Left renal cortex interstitium (tissue), 4 donors: ENCODE measurements at regions not wholly inside any gene's neighbourhood (a gene's known extent, or its start where the extent isn't known, plus 50 kb on each side); places are given as distances from the start of the nearest gene placed in this dataset.
A peak's percentile ranks its signal among the peaks of the same experiment; 100 is the strongest.
"Not testable (repeated sequence)": the region's sequence is repeated elsewhere in the genome, so short reads cannot be mapped to it uniquely, and the experiment has no call there.

Source experiments
- DNase-seq, 4 donors: peaks; one replicate each; pipeline ENCODE4 v3.0.0-alpha.2; 2013; ENCODE audit warnings: low read depth in 4 of 4, low spot score in 2 of 4, missing footprints in 1 of 4

GRCh38 chrX:110965409-110966090, 130.4 kb upstream of the PAK3 start:
- no peak for DNase-seq

DNA sequence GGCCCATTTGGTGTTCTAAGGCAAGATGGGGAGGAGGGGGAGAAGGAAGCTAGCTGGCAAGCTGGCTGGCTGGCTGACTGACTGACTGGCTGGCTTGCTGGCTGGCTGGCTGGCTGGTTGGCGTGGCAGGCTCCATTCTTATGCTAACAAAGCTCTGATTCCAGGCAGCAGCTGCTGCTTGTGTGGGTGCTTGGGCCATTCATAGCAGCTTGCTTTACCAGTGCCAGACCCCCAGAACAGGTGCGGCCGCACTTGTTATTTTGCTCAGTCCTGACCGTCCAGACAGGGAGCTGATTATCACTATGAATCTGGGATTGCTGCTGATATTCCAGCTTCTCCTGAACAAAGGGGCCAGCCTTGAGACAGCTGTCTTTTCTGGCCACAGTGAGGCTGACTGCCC, 131.2 kb upstream of the PAK3 start:
- DNase-seq = no peak

DNA sequence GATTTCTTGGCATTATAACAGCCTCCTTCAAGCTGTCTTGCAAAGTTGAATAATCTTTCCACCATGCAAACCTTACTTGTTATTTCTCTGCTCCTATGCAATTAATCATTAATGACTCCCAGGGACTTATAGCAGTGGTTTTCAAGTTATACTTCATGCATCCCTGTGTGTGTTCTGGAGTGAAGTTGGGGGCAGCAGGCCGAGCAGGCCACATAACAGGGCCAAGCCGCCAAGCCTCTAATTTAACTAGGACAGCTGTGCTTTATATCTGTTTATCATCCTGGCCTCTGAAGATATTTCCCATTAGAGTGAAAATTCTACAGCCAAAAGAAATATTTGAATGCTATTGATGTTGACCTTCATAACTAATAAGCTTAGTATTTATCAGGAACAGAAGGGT, 133.5 kb upstream of the PAK3 start:
- no peak for DNase-seq

DNA sequence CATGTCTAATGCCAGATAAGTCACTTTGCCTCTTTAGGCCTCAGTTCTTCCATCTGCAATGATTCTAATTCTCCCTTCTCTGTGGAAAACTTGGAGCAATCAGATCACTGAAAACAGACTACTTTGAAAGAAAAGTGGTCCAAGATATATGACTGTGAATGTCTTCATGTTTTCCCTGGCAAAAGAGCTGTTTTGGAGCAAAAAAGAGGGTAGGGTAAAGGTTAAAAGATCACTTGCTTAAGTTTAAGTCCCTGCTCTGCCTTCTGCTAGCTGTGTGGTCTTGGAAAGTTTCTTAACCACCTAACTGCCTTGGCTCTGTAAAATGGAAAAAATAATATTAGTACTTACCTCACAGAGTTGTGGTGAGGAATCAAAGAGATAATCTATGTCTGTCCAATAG, 140.3 kb upstream of the PAK3 start:
- DNase-seq = no peak

- DNase-seq = no peak
Observed at GRCh38 chrX:110954428-110955100, 141.4 kb upstream of the PAK3 start.

DNA sequence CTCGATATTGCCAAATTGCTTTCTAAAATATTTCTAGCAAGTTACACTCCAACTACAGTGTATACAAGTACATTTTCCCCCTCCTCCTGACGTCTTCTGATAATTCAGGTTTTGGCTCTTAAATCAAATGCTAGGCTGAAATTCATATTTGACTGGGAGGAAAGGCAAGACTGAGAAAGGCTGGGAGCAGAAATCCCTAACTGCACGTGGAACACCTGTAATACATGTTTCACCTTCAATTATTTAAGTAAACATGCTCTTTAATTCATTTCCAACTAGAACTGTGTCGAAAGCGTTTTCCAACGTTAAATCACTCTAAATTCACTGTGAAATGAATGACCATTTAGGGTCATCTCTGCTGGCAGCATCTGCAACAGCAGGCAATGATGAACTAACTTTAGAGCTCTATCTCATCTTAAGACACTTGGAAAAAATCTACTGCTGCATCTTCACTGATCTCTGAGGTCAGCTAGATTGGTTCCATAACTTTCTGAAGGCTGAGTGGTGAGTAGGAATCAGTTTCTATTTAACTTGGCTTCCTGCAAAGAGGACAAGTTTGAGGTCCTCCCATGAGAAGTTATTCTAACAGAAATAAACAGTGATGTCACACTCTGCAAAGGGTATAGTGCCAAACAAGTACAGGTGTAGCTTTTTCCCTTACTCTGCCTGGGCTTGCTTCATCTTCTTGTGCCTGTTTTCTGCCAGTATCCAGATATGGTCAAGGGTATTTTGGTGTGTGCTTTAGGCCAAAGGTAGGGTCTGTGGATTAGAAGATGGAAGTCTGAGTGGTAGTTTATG, 144.3 kb upstream of the PAK3 start:
- no peak for DNase-seq

DNA sequence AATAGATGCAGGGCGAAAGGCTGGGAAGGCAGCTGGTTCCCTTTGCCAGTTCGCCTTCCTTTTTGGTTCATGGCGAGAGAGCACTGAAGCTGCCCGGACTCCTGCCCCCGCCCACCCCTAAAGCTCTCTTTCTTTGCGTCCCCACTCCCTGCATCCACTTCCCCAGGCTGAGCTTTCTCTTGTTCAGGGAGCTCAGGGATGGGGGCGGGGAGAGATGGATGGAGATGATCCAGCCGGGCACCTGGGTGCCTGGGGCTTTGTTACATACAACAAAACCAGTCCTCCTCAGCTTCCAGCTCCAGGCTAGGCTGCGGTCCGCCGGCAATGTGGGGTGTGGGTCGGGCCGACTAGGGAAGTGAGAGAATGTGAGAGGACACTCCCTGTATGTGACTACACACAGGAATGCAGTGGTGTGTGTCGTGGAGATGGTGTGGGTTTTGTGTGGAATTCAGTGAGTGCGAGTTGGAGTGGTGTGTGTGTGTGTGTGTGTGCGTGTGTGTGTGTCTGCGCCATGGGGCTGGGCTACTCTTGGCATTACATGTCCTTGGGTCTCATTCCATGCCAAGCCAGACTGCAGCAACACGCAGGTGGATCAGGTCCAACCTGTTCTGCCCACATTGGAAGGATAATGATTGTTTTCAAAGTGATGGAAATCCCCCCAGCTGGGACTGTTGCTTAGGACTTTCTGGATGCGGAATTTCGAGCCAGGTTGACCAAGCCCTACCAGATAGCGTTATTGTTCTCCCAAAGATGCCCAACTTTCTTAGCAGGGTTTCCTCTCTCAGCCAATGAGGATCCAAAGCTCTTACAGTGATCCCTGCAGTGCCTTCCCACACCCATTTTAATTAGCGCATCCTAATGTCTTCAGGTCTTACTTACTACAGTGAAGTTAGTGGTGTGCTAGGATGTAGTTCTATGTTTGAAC, 149.4 kb upstream of the CHRDL1 start:
- no peak for DNase-seq

DNA sequence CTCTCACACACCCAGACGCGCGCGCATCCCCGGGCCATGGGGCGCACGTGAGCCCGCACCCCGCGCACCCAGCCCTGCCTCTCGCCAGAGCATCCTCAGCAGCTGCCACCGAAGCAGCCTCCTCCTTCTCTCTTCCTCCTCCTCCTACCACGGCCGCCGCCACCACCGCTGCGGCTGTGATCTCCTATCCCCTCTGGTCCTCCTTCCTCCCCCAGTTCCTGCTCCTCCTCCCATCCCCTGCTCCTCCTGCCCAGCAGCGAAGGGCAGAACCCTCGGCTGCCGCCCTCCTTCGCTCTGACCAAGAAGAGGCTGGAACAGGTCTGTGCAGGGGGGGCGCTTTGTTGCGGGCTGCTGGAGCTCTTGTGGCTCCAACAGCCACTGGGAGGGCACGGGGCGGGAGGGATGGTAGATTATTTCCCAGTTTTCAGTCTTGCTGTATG, 148.7 kb upstream of the CHRDL1 start:
- DNase-seq = no peak

DNA sequence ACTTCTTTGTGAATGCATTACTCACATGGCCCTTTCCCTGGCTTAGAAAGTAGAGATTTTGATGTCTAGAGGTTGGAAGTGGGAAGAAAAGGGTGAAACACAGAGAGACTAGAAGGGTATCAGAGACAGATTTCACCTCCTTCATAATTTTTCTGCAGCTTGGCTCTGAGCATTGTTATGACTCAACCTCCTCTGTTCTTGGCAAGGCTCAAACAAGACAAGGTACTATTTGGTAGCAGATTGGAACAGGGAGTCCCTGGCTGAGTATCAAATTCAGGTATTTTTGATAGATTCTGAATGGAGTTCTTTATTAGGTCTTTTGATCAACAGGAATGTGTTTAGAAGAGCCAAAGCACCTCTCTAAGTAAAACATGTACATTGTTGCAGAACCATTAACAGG, 146.3 kb upstream of the CHRDL1 start:
- DNase-seq = no peak

DNA sequence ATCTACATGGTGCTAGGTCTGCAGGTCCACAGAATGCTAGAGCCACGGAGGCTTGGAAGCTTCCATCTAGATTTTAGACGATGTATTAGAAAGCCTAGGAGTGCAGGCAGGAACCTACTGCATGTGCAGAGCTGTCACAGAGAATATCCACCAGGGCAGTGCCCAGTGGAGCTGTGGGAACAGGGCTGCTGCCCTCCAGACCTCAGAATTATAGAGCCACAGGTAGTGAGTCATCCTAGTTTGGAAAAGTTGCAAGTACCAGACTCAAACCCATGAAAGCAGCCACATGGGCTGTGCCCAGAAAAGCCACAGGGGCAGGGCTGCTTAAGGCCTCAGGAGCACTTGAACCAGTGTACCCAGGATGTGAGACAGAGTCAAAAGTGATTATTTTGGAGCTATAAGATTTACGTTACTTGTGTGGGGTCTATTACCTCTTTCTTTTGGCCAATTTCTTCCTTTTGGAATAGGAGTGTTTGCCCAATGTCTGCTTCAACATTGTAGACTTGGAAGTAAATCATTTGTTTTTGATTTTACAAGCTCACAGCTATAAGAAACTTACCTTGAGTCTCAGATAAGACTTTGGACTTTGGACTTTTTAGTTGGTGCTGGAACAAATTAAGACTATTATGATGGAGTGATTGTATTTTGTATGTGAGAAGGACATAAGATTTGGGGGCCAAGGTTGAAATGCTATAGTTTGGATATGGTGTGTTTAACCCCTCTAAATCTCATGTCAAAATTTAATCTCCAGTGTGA, 143.5 kb upstream of the CHRDL1 start:
- DNase-seq = no peak

GRCh38 chrX:110924871-110925270, 129.3 kb upstream of the CHRDL1 start:
- no peak for DNase-seq

DNA sequence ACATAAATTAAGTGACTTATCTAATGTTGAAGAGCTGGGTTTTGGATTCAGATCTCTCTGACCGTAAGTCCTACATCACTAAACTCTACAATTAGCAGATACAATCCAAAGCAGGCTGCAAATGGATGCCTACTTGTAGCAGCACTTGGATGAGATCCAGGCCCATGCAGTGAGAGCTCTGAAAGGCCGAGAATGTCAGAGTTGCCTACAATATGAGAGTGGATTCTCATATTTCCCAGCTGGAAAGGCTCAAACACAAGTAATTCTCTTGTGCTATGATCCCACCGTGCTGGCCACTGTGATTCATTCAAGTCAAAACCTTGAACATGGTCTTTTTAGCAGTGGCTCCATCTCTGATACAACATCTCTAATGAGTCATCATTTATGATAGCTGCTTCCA, 125.4 kb upstream of the CHRDL1 start:
- DNase-seq = no peak

- DNase-seq = no peak
Observed at GRCh38 chrX:110915570-110915969, 120.0 kb upstream of the CHRDL1 start.

- DNase-seq = peak in 1 of 4 donors; percentile 6
Observed at GRCh38 chrX:110915111-110915510, 119.5 kb upstream of the CHRDL1 start.

DNA sequence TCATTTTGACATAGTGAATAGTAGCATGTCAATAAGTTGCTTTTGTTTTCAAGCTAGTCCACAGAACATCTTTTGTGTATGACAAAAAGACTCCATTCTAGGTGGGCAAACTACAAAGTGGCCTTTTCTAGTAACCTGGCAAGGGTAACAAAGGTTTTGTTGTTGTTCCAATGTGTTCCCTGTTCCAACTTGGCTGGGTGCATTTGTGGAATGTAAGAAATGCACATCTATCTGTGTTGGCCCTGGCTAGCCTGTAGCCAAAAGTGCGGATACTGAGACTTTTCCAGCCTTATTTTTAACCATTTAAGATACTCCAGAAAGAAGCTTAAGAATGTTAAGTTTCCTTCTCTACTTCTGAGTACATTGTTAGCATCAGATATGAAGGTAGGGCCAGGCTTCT, 118.7 kb upstream of the CHRDL1 start:
- DNase-seq = no peak

GRCh38 chrX:110904747-110905146, 109.1 kb upstream of the CHRDL1 start:
- not testable (repeated sequence) for DNase-seq

DNA sequence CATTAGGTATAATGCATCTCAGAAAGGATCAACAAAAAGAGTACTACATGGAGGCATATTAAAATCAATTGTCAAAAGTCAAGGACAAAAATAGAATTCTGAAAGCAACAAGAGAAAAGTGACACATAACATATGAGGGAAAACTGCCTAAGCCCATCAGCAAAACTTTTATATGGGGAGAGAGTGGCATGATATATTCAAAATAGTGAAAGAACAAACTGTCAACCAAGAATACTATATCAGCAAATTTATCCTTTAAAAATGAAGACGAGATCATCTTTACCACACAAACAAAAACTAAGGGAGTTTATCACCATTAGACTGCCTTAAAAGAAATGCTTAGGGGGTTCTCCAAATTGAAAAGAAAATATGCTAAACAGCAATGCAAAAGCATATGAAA, 86.4 kb upstream of the CHRDL1 start:
- DNase-seq = no peak

DNA sequence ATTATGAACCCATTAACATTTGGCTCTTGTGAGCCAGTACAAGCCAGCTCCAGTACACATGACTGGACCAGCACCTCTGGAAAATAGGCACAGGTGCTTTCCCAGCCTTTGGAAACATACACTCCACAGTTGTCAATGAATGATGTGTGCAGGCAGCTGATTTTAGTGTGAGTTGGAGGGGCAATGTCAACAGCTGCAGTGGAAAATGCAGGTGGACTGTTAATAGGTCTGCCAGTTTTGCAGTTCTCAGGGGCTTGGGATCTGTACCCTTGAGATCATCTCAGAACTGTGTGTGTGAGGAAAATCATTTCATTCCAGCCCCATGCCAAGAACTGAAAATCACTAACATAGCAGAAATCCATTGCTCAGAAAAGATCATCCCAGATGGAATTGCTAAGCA, 81.7 kb upstream of the CHRDL1 start:
- no peak for DNase-seq

- DNase-seq = no peak
Observed at GRCh38 chrX:110871839-110872238, 76.2 kb upstream of the CHRDL1 start.

DNA sequence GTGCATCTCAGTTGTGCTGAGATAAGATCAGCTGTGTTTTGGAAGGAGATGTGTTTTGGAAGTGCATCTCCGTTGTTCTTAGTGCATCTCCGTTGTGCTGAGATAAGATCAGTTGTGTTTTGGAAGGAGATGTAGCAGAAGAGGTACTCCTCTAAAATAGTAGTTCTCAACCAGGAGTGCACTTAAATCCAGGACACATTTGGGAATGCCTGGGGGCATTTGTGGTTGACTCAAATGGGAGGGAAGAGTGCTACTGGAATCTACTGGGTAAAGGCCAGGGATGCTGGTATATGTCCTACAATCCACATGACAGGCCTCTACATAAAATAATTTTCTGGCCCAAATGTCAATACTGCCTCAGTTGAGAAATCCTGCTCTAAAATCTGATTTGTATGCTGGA, 70.8 kb upstream of the CHRDL1 start:
- no peak for DNase-seq
